GM12892 (cell line): ENCODE measurements at regions not wholly inside any gene's neighbourhood (a gene's known extent, or its start where the extent isn't known, plus 50 kb on each side); places are given as distances from the start of the nearest gene placed in this dataset.

Experiments
- POLR2A ChIP-seq: IDR thresholded peaks from 2 replicates; pipeline ENCODE4 v1.6.1; 2011; ENCODE audit warnings: low read depth, low read length, control low read depth
- TAF1 ChIP-seq: IDR thresholded peaks from 2 replicates; pipeline ENCODE4 v1.6.1; 2011; ENCODE audit warnings: low read depth, mild to moderate bottlenecking, control low read depth, low read length, borderline replicate concordance

DNA sequence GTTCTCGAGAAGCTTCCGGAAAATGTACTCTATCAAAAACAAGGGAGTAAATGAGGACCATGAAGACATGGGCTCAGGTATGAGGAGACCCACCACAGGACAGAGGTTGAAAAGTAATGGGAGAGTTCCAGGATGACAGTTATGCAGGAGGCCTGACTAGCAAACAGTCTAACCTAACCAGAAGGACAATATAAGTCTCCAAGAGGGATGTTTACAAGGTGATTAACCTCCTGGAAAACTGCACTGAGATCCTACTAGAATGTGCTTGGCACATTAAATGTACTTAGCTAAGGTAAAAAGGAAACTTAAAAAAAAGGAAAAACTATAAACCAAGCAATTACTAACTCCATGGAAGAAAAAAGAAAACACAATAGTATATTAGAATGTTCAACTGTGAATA lies 258.3 kb downstream of the KLF5 start:
- TF ChIP-seq POLR2A (no peak), TAF1 (no peak)
